ENCODE measurements at regions not wholly inside any gene's neighbourhood (a gene's known extent, or its start where the extent isn't known, plus 50 kb on each side); places are given as distances from the start of the nearest gene placed in this dataset.

DNA sequence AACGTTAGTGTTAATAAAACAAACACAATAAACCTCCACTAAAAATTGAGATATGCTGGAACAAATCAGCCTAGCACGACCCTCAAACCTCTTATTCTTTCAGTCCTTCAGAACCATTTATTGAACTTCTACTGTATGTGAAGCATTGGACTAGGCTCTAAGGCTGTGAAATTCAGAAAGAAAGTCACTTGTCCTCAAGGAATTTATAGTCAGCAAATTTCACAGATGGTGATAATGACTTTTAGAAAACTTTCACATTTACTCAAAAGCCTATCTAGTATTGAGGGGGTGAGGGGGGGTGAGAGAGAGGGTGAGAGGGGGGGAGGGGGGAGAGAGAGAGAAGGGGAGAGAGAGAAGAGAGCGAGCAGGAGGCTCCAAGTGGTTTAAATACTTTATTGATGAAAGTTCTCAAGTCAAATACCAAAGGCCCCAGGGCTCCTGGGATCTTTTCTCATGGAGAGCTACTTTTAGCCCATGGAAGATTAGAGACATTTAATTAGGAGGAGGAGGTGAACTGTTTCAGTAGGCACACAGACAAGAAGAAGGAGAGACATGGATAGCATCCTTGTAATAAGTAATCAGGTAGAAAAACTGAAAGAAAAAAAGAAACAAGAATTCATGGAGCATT lies 66.3 kb upstream of the SSX2IP start:
- TF ChIP-seq, protein P1, sequence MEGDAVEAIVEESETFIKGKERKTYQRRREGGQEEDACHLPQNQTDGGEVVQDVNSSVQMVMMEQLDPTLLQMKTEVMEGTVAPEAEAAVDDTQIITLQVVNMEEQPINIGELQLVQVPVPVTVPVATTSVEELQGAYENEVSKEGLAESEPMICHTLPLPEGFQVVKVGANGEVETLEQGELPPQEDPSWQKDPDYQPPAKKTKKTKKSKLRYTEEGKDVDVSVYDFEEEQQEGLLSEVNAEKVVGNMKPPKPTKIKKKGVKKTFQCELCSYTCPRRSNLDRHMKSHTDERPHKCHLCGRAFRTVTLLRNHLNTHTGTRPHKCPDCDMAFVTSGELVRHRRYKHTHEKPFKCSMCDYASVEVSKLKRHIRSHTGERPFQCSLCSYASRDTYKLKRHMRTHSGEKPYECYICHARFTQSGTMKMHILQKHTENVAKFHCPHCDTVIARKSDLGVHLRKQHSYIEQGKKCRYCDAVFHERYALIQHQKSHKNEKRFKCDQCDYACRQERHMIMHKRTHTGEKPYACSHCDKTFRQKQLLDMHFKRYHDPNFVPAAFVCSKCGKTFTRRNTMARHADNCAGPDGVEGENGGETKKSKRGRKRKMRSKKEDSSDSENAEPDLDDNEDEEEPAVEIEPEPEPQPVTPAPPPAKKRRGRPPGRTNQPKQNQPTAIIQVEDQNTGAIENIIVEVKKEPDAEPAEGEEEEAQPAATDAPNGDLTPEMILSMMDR (IDR thresholded peaks at IDR 0.05; ENCODE audit: insufficient read depth, low read depth, low read length), result no peak
- TF ChIP-seq EZH2 (IDR thresholded peaks at IDR 0.05; ENCODE audit: insufficient read depth, low read length), result no peak
